CD14-positive monocyte (primary cell): ENCODE measurements at regions not wholly inside any gene's neighbourhood (a gene's known extent, or its start where the extent isn't known, plus 50 kb on each side); places are given as distances from the start of the nearest gene placed in this dataset.

ENCODE experiments used
- DNase-seq, 3 donors: peaks; one replicate each; pipeline ENCODE4 v3.0.0-alpha.2; 2011 to 2022
- H2AFZ ChIP-seq: 2 replicates; pipeline ENCODE4 v1.6.0; 2012; ENCODE audit warnings: mild to moderate bottlenecking, low read depth, low read length, inconsistent platforms; ENCODE audit not compliant: insufficient read depth, poor library complexity, severe bottlenecking
- H3K27ac ChIP-seq, 2 donors: 1 replicate in 1 of 2; 2 replicates in 1 of 2; pipeline ENCODE4 v1.5.1; 2012 to 2013; ENCODE audit warnings: low read length in 2 of 2, control low read depth in 1 of 2, inconsistent platforms in 1 of 2, low read depth in 1 of 2, mild to moderate bottlenecking in 1 of 2
- H3K27me3 ChIP-seq, 2 donors: one replicate each; pipeline versions ENCODE4 v1.6.0 to v1.6.1; 2011 to 2013; ENCODE audit warnings: low read length in 2 of 2; ENCODE audit not compliant: control insufficient read depth in 2 of 2, insufficient read depth in 2 of 2
- H3K36me3 ChIP-seq, 2 donors: replicated peaks in 1 of 2; 1 replicate in 1 of 2; 2 replicates in 1 of 2; pipeline versions ENCODE4 v1.5.1 to v1.6.1; 2012 to 2013; ENCODE audit warnings: low read length in 2 of 2, control low read depth in 1 of 2, inconsistent platforms in 1 of 2, mild to moderate bottlenecking in 1 of 2; ENCODE audit not compliant: insufficient read depth in 2 of 2, control insufficient read depth in 1 of 2
- H3K4me1 ChIP-seq, 2 donors: 1 replicate in 1 of 2; 2 replicates in 1 of 2; pipeline versions ENCODE4 v1.5.1 to v1.6.1; 2012 to 2013; ENCODE audit warnings: low read length in 2 of 2, control low read depth in 1 of 2, inconsistent platforms in 1 of 2, mild to moderate bottlenecking in 1 of 2, moderate library complexity in 1 of 2; ENCODE audit not compliant: insufficient read depth in 2 of 2, control insufficient read depth in 1 of 2
- H3K4me2 ChIP-seq: replicated peaks from 2 replicates; pipeline ENCODE3; 2012; ENCODE audit warnings: low read length, moderate library complexity, mild to moderate bottlenecking; ENCODE audit not compliant: poor library complexity, severe bottlenecking; ENCODE audit errors: extremely low read depth
- H3K4me3 ChIP-seq, 3 experiments: fragments of 200-600 bp in 1 of 3; sonication (generic) in 1 of 3; replicated peaks in 1 of 3; 1 replicate in 2 of 3; 2 replicates in 1 of 3; pipeline ENCODE4 v1.5.1; 2011 to 2013; ENCODE audit warnings: low read length in 3 of 3, mild to moderate bottlenecking in 3 of 3, control low read depth in 2 of 3, low read depth in 2 of 3, inconsistent platforms in 1 of 3, moderate library complexity in 1 of 3
- H3K79me2 ChIP-seq: 2 replicates; pipeline ENCODE4 v1.6.0; 2012; ENCODE audit warnings: mild to moderate bottlenecking, control low read depth, inconsistent platforms, low read length, moderate library complexity; ENCODE audit not compliant: insufficient read depth
- H3K9ac ChIP-seq: 2 replicates; pipeline ENCODE4 v1.6.0; 2017; ENCODE audit warnings: low read length, mild to moderate bottlenecking; ENCODE audit not compliant: insufficient read depth, poor library complexity, severe bottlenecking
- H3K9me3 ChIP-seq, 2 donors: replicated peaks in 1 of 2; 1 replicate in 1 of 2; 2 replicates in 1 of 2; pipeline versions ENCODE4 v1.5.1 to v1.6.1; 2012 to 2013; ENCODE audit warnings: low read length in 2 of 2, control low read depth in 1 of 2; ENCODE audit not compliant: control insufficient read depth in 1 of 2, insufficient read depth in 1 of 2
- H4K20me1 ChIP-seq: 2 replicates; pipeline ENCODE4 v1.6.0; 2012; ENCODE audit warnings: mild to moderate bottlenecking, low read length, control low read depth, moderate library complexity; ENCODE audit not compliant: insufficient read depth
- H3K27ac Mint-ChIP-seq, 7 donors: one replicate each; pipeline ENCODE4 v1.8.0; 2020; ENCODE audit warnings: mild to moderate bottlenecking in 7 of 7, mixed read lengths in 7 of 7, moderate library complexity in 6 of 7, inconsistent platforms in 2 of 7
- H3K27me3 Mint-ChIP-seq, 3 donors: one replicate each; pipeline ENCODE4 v1.8.0; 2021 to 2022; ENCODE audit warnings: low read depth in 3 of 3, mild to moderate bottlenecking in 3 of 3, mixed read lengths in 3 of 3, moderate library complexity in 3 of 3, inconsistent platforms in 1 of 3
- H3K36me3 Mint-ChIP-seq, 2 donors: one replicate each; pipeline ENCODE4 v1.8.0; 2020; ENCODE audit warnings: mixed read lengths in 2 of 2, inconsistent platforms in 1 of 2, mild to moderate bottlenecking in 1 of 2
- H3K4me1 Mint-ChIP-seq: one replicate; pipeline ENCODE4 v1.8.0; 2020; ENCODE audit warnings: mild to moderate bottlenecking, mixed read lengths
- H3K4me3 Mint-ChIP-seq, 2 donors: one replicate each; pipeline ENCODE4 v1.8.0; 2020; ENCODE audit warnings: mild to moderate bottlenecking in 2 of 2, mixed read lengths in 2 of 2, moderate library complexity in 1 of 2
- H3K9me3 Mint-ChIP-seq, 7 donors: one replicate each; pipeline ENCODE4 v1.8.0; 2020 to 2022; ENCODE audit warnings: mixed read lengths in 7 of 7, mild to moderate bottlenecking in 6 of 7, moderate library complexity in 6 of 7, inconsistent platforms in 2 of 7
- CTCF ChIP-seq: fragments of 200-600 bp; IDR thresholded peaks from one replicate; pipeline ENCODE4 v1.8.0; 2022; ENCODE audit warnings: antibody characterized with exemption, mild to moderate bottlenecking
- WGBS: methylation state at CpG from one replicate; pipeline ENCODE4 v1.1.5; 2013; ENCODE audit warnings: missing lambda C conversion rate; ENCODE audit not compliant: insufficient coverage; 5-methylcytosine and 5-hydroxymethylcytosine counted together
- intact Hi-C, 2 donors: fragments of 100-400 bp; cut with micrococcal nuclease; formaldehyde crosslinking; loops; one replicate each; pipeline versions ENCODE4 v1.15.0 to v1.15.1; 2023

- Histone ChIP-seq H3K4me1 (no peaks in the 10 kb centered on the region), H3K27ac (no peak overlapping the region), H3K9ac (no peak overlapping the region), H3K36me3 (no peaks in the 10 kb centered on the region), H3K4me2 (no peak overlapping the region), H3K4me3 (no peak overlapping the region), H3K9me3 (no peaks in the 10 kb centered on the region), H4K20me1 (no peaks in the 10 kb centered on the region), H3K79me2 (no peaks in the 10 kb centered on the region), H2AFZ (no peak overlapping the region), H3K27me3 (no peaks in the 10 kb centered on the region)
- H3K27me3 Mint-ChIP-seq, result peaks cover 0 to 2% (median 0%) of the 10 kb centered on the region in 3 donors
- WGBS, result 100% methylated on average over 4 of the region's 5 CpGs
- H3K4me3 Mint-ChIP-seq, result no peak overlapping the region
- no peak overlapping the region for H3K27ac Mint-ChIP-seq
- intact Hi-C loops, result no loop called here
- TF ChIP-seq CTCF, result no peak
- no peaks in the 10 kb centered on the region for H3K4me1 Mint-ChIP-seq
- no peaks in the 10 kb centered on the region for H3K36me3 Mint-ChIP-seq
- peaks cover 0 to 12% (median 5%) of the 10 kb centered on the region in 7 donors for H3K9me3 Mint-ChIP-seq
- no peak for DNase-seq
Measured at GRCh38 chr14:98782062-98782461, 489.9 kb downstream of the BCL11B start.

GRCh38 chr14:98785578-98785977 is 486.4 kb downstream of the BCL11B start:
- Histone ChIP-seq H3K27ac (no peak overlapping the region), H3K9ac (no peak overlapping the region), H3K4me2 (no peak overlapping the region), H2AFZ (no peak overlapping the region), H3K4me1 (no peaks in the 10 kb centered on the region), H3K79me2 (no peaks in the 10 kb centered on the region), H3K9me3 (no peaks in the 10 kb centered on the region), H3K27me3 (no peaks in the 10 kb centered on the region), H4K20me1 (no peaks in the 10 kb centered on the region), H3K4me3 (no peak overlapping the region), H3K36me3 (no peaks in the 10 kb centered on the region)
- TF ChIP-seq CTCF, result no peak
- Mint-ChIP-seq H3K27me3 (peaks cover 0 to 2% (median 2%) of the 10 kb centered on the region in 3 donors), H3K27ac (no peak overlapping the region), H3K9me3 (peaks cover 0 to 12% (median 8%) of the 10 kb centered on the region in 7 donors), H3K36me3 (no peaks in the 10 kb centered on the region), H3K4me3 (no peak overlapping the region), H3K4me1 (no peaks in the 10 kb centered on the region)
- intact Hi-C loops, result no loop called here
- no peak for DNase-seq
- no CpG with 5 or more reads among the region's 6 CpGs for WGBS
